Thyroid gland (tissue), 4 donors: ENCODE measurements at regions not wholly inside any gene's neighbourhood (a gene's known extent, or its start where the extent isn't known, plus 50 kb on each side); places are given as distances from the start of the nearest gene placed in this dataset.

ENCODE experiments used
- DNase-seq, 2 donors: peaks; one replicate each; pipeline ENCODE4 v3.0.0-alpha.2; 2019
- H3K27ac ChIP-seq, 3 donors: fragments of 200-600 bp; sonication (generic); 1 replicate in 2 of 3; 2 replicates in 1 of 3; pipeline ENCODE4 v1.5.1; 2016 to 2019; ENCODE audit warnings: mild to moderate bottlenecking in 1 of 3, moderate library complexity in 1 of 3
- H3K27me3 ChIP-seq: fragments of 200-600 bp; sonication (generic); one replicate; pipeline ENCODE4 v1.5.1; 2019
- H3K36me3 ChIP-seq, 2 donors: fragments of 200-600 bp; sonication (generic); one replicate each; pipeline ENCODE4 v1.5.1; 2016 to 2019
- H3K4me1 ChIP-seq, 2 donors: fragments of 200-600 bp; sonication (generic); one replicate each; pipeline ENCODE4 v1.5.1; 2017 to 2019
- H3K4me3 ChIP-seq, 3 donors: fragments of 200-600 bp; sonication (generic); replicated peaks in 1 of 3; 1 replicate in 2 of 3; 2 replicates in 1 of 3; pipeline ENCODE4 v1.5.1; 2016; ENCODE audit warnings: mild to moderate bottlenecking in 1 of 3
- H3K9me3 ChIP-seq: fragments of 200-600 bp; sonication (generic); one replicate; pipeline ENCODE4 v1.5.1; 2017
- CTCF ChIP-seq, 6 experiments: fragments of 200-600 bp in 3 of 6; fragments of 450-650 bp in 3 of 6; sonication (generic) in 3 of 6; IDR thresholded peaks; one replicate each; pipeline ENCODE4 v1.5.1; 2016 to 2019; ENCODE audit warnings: antibody characterized with exemption in 6 of 6, mild to moderate bottlenecking in 2 of 6, inconsistent platforms in 1 of 6, moderate library complexity in 1 of 6
- POLR2A ChIP-seq, 2 donors: fragments of 450-650 bp; IDR thresholded peaks; one replicate each; pipeline ENCODE4 v1.6.1; 2017; ENCODE audit warnings: antibody characterized with exemption in 2 of 2, mild to moderate bottlenecking in 2 of 2, moderate library complexity in 1 of 2
- WGBS, 2 donors: methylation state at CpG; one replicate each; pipeline ENCODE4 v1.1.5; 2017; 5-methylcytosine and 5-hydroxymethylcytosine counted together
- intact Hi-C: fragments of 100-400 bp; cut with DNase I; formaldehyde crosslinking; loops from one replicate; pipeline ENCODE4 v1.15.1; 2023

GRCh38 chr14:80446356-80446755 is 235.1 kb upstream of the DIO2 start:
- Histone ChIP-seq H3K4me3 (no peak overlapping the region), H3K27me3 (no peaks in the 10 kb centered on the region), H3K27ac (no peak overlapping the region), H3K9me3 (no peaks in the 10 kb centered on the region), H3K36me3 (no peaks in the 10 kb centered on the region), H3K4me1 (no peaks in the 10 kb centered on the region)
- DNase-seq = no peak
- TF ChIP-seq POLR2A (IDR thresholded peaks at IDR 0.05) = no peak
- TF ChIP-seq CTCF (IDR thresholded peaks at IDR 0.05) = no peak
- intact Hi-C loops = no loop called here

GRCh38 chr14:80445605-80446004 is 234.3 kb upstream of the DIO2 start:
- TF ChIP-seq POLR2A (IDR thresholded peaks at IDR 0.05) (no peak), CTCF (IDR thresholded peaks at IDR 0.05) (no peak)
- Histone ChIP-seq H3K9me3 (no peaks in the 10 kb centered on the region), H3K36me3 (no peaks in the 10 kb centered on the region), H3K4me1 (no peaks in the 10 kb centered on the region), H3K4me3 (no peak overlapping the region), H3K27me3 (no peaks in the 10 kb centered on the region), H3K27ac (no peak overlapping the region)
- no peak for DNase-seq
- intact Hi-C loops = no loop called here
- 92 to 96% methylated on average over 3 of the region's 3 CpGs for WGBS, 2 donors

- TF ChIP-seq CTCF (IDR thresholded peaks at IDR 0.05) = no peak
- no peak for TF ChIP-seq POLR2A (IDR thresholded peaks at IDR 0.05)
- WGBS, 2 donors = 100% methylated on average over 1 of the region's 1 CpG
- Histone ChIP-seq H3K9me3 (no peaks in the 10 kb centered on the region), H3K4me3 (no peak overlapping the region), H3K27me3 (no peaks in the 10 kb centered on the region), H3K27ac (no peak overlapping the region), H3K36me3 (no peaks in the 10 kb centered on the region), H3K4me1 (no peaks in the 10 kb centered on the region)
- intact Hi-C loops = no loop called here
- DNase-seq = peak; percentile 31 to 33
Measured at GRCh38 chr14:80434574-80435321, 223.4 kb upstream of the DIO2 start.

GRCh38 chr14:80433811-80434210 is 222.5 kb upstream of the DIO2 start:
- TF ChIP-seq CTCF (IDR thresholded peaks at IDR 0.05) (no peak), POLR2A (IDR thresholded peaks at IDR 0.05) (no peak)
- 77 to 85% methylated on average over 1 of the region's 1 CpG for WGBS, 2 donors
- Histone ChIP-seq H3K9me3 (no peaks in the 10 kb centered on the region), H3K27ac (no peak overlapping the region), H3K4me1 (peaks cover 0 to 4% of the 10 kb centered on the region in 2 donors), H3K36me3 (no peaks in the 10 kb centered on the region), H3K27me3 (no peaks in the 10 kb centered on the region), H3K4me3 (no peak overlapping the region)
- intact Hi-C loops = no loop called here
- DNase-seq = no peak

GRCh38 chr14:80428671-80429070 is 217.4 kb upstream of the DIO2 start:
- Histone ChIP-seq H3K4me1 (peaks cover 0 to 4% of the 10 kb centered on the region in 2 donors), H3K27me3 (no peaks in the 10 kb centered on the region), H3K27ac (no peak overlapping the region), H3K36me3 (no peaks in the 10 kb centered on the region), H3K4me3 (no peak overlapping the region), H3K9me3 (no peaks in the 10 kb centered on the region)
- DNase-seq = no peak
- TF ChIP-seq POLR2A (IDR thresholded peaks at IDR 0.05) = no peak
- no peak for TF ChIP-seq CTCF (IDR thresholded peaks at IDR 0.05)
- intact Hi-C loops = no loop called here
- 68 to 84% methylated on average over 2 of the region's 2 CpGs for WGBS, 2 donors
